Nephron (organoid): ENCODE measurements at regions not wholly inside any gene's neighbourhood (a gene's known extent, or its start where the extent isn't known, plus 50 kb on each side); places are given as distances from the start of the nearest gene placed in this dataset.

Source experiments
- H3K27ac Mint-ChIP-seq, 3 experiments: 2 replicates each; pipeline ENCODE4 v1.8.0; 2020; ENCODE audit warnings: mixed read lengths in 3 of 3, mild to moderate bottlenecking in 2 of 3, moderate library complexity in 1 of 3
- H3K27me3 Mint-ChIP-seq: 2 replicates; pipeline ENCODE4 v1.8.0; 2021; ENCODE audit warnings: low read depth, mild to moderate bottlenecking, moderate library complexity, mixed read lengths
- H3K36me3 Mint-ChIP-seq: 2 replicates; pipeline ENCODE4 v1.8.0; 2020; ENCODE audit warnings: low read depth, mixed read lengths
- H3K4me1 Mint-ChIP-seq: 2 replicates; pipeline ENCODE4 v1.8.0; 2020; ENCODE audit warnings: mixed read lengths
- H3K4me3 Mint-ChIP-seq, 3 experiments: 2 replicates each; pipeline ENCODE4 v1.8.0; 2020; ENCODE audit warnings: mild to moderate bottlenecking in 3 of 3, mixed read lengths in 3 of 3, moderate library complexity in 2 of 3
- H3K9me3 Mint-ChIP-seq: 2 replicates; pipeline ENCODE4 v1.8.0; 2020; ENCODE audit warnings: mixed read lengths
- CTCF ChIP-seq, 3 experiments: fragments of 200-600 bp; sonication (generic); IDR thresholded peaks; one replicate each; pipeline ENCODE4 v1.5.0; 2021; ENCODE audit warnings: antibody characterized with exemption in 3 of 3; ENCODE audit not compliant: unreplicated experiment in 3 of 3

- H3K36me3 Mint-ChIP-seq, result peaks cover 3% of the 10 kb centered on the region
- H3K4me1 Mint-ChIP-seq, result no peaks in the 10 kb centered on the region
- H3K4me3 Mint-ChIP-seq, result no peak overlapping the region
- TF ChIP-seq CTCF (IDR thresholded peaks at IDR 0.05; ENCODE audit: unreplicated experiment in 3 of 3), result no peak
- peaks cover 17% of the 10 kb centered on the region for H3K9me3 Mint-ChIP-seq
- no peak overlapping the region for H3K27ac Mint-ChIP-seq
- no peaks in the 10 kb centered on the region for H3K27me3 Mint-ChIP-seq
These were observed 387.3 kb upstream of the EPHA7 start for GRCh38 chr6:93806409-93807270.

GRCh38 chr6:93801101-93801847, 381.9 kb upstream of the EPHA7 start:
- H3K36me3 Mint-ChIP-seq, result no peaks in the 10 kb centered on the region
- no peak for TF ChIP-seq CTCF (IDR thresholded peaks at IDR 0.05; ENCODE audit: unreplicated experiment in 3 of 3)
- H3K27me3 Mint-ChIP-seq, result no peaks in the 10 kb centered on the region
- H3K4me3 Mint-ChIP-seq, result no peak overlapping the region
- H3K27ac Mint-ChIP-seq, result no peak overlapping the region
- peaks cover 11% of the 10 kb centered on the region for H3K4me1 Mint-ChIP-seq
- no peaks in the 10 kb centered on the region for H3K9me3 Mint-ChIP-seq

- H3K4me3 Mint-ChIP-seq, result no peak overlapping the region
- TF ChIP-seq CTCF (IDR thresholded peaks at IDR 0.05; ENCODE audit: unreplicated experiment in 3 of 3), result no peak
- no peaks in the 10 kb centered on the region for H3K36me3 Mint-ChIP-seq
- peak overlapping the region; percentile 74 to 84 (median 80) for H3K27ac Mint-ChIP-seq
- no peaks in the 10 kb centered on the region for H3K27me3 Mint-ChIP-seq
- H3K9me3 Mint-ChIP-seq, result no peaks in the 10 kb centered on the region
- H3K4me1 Mint-ChIP-seq, result peaks cover 11% of the 10 kb centered on the region
These were observed 379.9 kb upstream of the EPHA7 start for GRCh38 chr6:93799226-93799625.

- H3K4me1 Mint-ChIP-seq, result peaks cover 4% of the 10 kb centered on the region
- H3K4me3 Mint-ChIP-seq, result no peak overlapping the region
- TF ChIP-seq CTCF (IDR thresholded peaks at IDR 0.05; ENCODE audit: unreplicated experiment in 3 of 3), result no peak
These were observed 374.8 kb upstream of the EPHA7 start for GRCh38 chr6:93794166-93794565.

GRCh38 chr6:93792746-93793145, 373.4 kb upstream of the EPHA7 start:
- H3K27me3 Mint-ChIP-seq, result no peaks in the 10 kb centered on the region
- H3K9me3 Mint-ChIP-seq, result no peaks in the 10 kb centered on the region
- H3K27ac Mint-ChIP-seq, result peak overlapping the region in 1 of 3 experiments; percentile 30
- H3K36me3 Mint-ChIP-seq, result no peaks in the 10 kb centered on the region
- TF ChIP-seq CTCF (IDR thresholded peaks at IDR 0.05; ENCODE audit: unreplicated experiment in 3 of 3), result no peak
- H3K4me3 Mint-ChIP-seq, result no peak overlapping the region
- H3K4me1 Mint-ChIP-seq, result no peaks in the 10 kb centered on the region

More at GRCh38 chr6:93794166-93794565, 374.8 kb upstream of the EPHA7 start:
- Mint-ChIP-seq H3K36me3 (no peaks in the 10 kb centered on the region), H3K9me3 (no peaks in the 10 kb centered on the region), H3K27ac (no peak overlapping the region), H3K27me3 (no peaks in the 10 kb centered on the region)
